HL-60/S4 treated with phorbol 12-myristate 13-acetate at 8.2 ng/mL for 4 days and 3 days (cell line): ENCODE measurements at regions not wholly inside any gene's neighbourhood (a gene's known extent, or its start where the extent isn't known, plus 50 kb on each side); places are given as distances from the start of the nearest gene placed in this dataset.

Source experiments
- in situ Hi-C: fragments of 300-500 bp; cut with MboI; formaldehyde crosslinking; loops from 2 replicates; pipeline ENCODE4 v1.15.0; 2022; ENCODE audit warnings: low sequenced_read_pairs

DNA sequence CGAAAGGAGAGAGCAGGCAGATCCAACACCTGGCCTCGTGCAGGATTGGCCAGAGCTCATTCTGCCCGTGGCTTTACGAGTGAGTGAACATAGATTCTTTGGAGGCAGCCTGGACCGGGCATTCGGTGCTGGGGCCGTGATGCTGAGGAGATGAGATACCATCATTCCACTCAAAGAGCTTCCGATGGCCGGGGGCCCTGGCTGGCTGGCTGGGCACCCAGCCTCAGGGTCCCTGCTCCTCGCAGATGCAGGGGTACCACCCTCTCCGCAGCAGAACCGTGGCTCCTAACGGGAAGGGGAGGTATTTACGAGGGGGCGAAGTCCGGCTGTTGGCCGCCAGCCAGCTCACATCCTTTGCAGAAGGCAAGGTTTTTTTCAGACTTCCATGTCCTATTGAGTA, 66.1 kb upstream of the FOXF1 start:
- in situ Hi-C loops, result no loop called here

DNA sequence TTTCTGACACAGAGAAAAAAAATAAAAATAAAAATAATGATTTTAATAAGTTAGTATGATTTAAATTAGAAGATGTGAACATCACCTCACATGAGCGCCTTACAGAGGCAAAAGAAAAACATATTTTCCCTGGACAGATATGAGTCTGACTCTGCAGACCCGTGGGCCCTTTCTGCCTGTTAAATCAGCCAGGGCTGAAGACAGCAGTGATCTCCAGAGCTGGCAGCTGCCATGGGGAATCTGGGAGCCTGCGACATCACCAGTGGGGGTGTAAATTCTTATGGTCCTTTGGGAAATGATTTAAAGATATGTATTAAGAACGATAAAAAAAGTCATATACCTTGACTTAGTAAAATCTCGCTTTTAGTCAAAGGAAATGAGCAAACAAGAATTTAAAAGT, 65.7 kb upstream of the FOXF1 start:
- in situ Hi-C loops, result no loop called here

- in situ Hi-C loops, result no loop called here
Observed at GRCh38 chr16:86446279-86446678, 64.0 kb upstream of the FOXF1 start.

- in situ Hi-C loops, result no loop called here
Observed at GRCh38 chr16:86447228-86447627, 63.1 kb upstream of the FOXF1 start.

DNA sequence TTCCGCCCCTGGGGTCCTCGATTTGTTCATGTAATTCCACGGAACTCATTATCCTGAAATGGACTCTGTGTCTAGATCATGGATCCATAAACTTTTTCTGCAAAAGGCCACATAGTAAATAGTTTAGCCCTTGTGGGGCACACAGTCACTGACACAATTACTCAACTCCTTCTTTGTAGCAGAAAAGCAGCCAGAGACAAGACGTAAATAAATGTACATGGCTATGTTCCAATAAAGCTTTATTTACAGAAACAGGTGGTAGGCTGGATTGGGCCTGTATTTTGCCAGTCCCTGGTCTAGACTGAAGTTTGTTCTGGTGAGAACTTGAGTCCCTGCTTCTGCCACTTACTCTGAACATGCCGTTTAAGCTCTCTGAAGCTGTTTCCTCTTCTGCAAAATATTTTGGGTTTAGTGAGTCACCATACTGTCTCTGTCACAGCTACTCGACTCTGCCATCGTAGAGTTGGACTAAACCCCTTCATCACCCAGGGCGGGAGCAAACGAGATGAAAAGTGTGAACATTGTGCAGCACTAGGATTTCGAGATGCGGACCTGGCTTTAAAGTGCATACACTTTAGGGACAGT, 61.9 kb upstream of the FOXF1 start:
- in situ Hi-C loops, result no loop called here

GRCh38 chr16:86449446-86450095, 60.8 kb upstream of the FOXF1 start:
- in situ Hi-C loops, result no loop called here

DNA sequence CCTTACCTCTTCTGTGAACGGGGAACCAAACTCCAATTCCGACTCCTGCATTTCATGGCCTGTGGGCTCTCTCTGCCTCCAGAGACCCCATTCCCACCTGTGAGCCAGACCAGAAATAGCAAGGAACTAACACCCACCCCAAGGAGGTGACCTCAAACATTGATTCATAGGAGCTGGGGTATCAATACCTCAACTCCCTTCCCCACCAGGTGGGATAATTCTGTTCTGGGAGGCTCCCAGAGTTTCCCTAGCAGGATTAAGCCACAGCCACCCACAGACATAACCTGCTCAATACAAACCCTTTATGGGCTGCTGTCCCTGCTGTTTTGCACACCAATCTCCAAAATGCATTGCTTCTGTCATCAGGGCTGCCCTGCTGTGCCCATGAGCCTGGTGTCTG, 59.6 kb upstream of the FOXF1 start:
- in situ Hi-C loops, result no loop called here

- in situ Hi-C loops, result no loop called here
Observed at GRCh38 chr16:86452451-86452850, 57.9 kb upstream of the FOXF1 start.

GRCh38 chr16:86455116-86455515, 55.2 kb upstream of the FOXF1 start:
- in situ Hi-C loops, result no loop called here

DNA sequence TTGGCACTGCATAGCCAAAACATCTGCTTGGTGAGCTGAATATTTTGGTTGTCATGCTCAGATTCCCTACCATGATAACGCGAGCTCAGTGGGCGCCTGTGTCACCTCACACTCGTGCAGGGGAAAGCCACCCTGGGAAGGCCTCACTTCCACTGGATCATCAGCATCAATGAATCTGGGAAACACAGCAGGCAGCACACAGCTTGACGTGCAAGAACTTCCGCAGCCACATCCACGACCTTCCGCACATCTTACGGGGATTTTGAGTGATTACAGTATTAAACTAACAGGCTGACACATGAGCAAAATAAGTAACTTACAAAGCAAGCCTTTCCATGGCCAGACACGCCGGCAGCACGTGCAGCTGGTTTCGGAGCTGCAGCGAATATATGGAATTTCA, 54.7 kb upstream of the FOXF1 start:
- in situ Hi-C loops, result no loop called here

GRCh38 chr16:86457501-86458148, 52.7 kb upstream of the FOXF1 start:
- in situ Hi-C loops, result no loop called here

DNA sequence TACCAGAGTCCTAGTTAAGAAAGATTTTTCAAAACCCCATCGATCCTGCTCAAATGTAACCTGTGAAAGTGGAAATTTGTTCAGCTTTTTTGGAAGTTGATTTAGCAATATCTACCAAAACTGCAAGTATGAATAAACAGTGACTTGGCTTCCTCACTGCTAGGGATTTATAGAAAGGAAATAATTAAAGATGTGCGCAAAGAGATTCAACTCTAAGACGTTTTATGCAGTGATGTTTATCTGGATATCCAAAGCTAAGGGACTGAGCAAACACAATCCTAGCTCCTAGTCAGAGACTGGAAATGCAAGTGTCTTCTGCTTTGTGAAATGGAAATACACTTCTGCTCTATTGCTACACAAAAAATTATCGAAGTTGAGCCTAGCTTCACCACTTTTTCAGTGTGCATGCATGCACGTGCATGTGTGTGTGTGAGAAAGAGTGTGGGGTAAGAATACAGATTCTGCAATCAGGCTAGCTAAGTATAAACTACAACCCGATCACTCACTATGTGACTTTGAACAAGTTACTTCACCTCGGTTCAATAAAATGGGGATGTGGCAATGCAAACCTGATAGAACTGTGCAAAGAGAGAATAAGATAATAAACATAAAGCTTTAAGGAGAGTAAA, 52.1 kb upstream of the FOXF1 start:
- in situ Hi-C loops, result no loop called here

DNA sequence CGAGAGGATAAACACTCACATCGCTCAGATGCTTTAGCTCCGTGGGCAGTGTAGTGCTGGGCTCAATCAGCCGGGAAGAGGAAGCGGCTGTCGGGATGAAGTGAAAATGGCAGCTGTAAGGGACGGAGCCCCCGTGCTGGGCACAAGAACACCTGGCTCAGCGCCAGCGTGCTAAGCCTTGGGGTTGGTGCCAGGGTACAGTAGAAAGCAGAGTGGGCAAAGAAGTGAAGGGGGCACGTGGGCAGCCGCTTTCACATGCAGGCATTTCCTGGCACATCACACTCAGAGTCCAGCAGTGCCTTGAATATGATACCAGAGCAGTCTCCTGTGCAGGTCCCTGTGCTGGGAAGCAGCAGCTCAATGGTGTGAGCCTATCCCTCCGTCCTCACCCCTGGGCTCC, 51.1 kb upstream of the FOXF1 start:
- in situ Hi-C loops, result no loop called here
